Fibroblast of mammary gland (primary cell): ENCODE measurements at regions not wholly inside any gene's neighbourhood (a gene's known extent, or its start where the extent isn't known, plus 50 kb on each side); places are given as distances from the start of the nearest gene placed in this dataset.

Source experiments
- DNase-seq: peaks from one replicate; pipeline ENCODE4 v3.0.0-alpha.2; 2010; ENCODE audit warnings: low read depth
- H3K4me3 ChIP-seq: 2 replicates; pipeline ENCODE4 v1.5.1; 2011; ENCODE audit warnings: low read depth, mild to moderate bottlenecking, low read length, moderate library complexity; ENCODE audit not compliant: control insufficient read depth
- TF ChIP-seq, protein P1 (sequence below): conservative IDR thresholded peaks from 2 replicates; pipeline ENCODE4 v1.5.1; 2011; ENCODE audit warnings: low read depth, low read length, inconsistent platforms; ENCODE audit not compliant: control insufficient read depth, insufficient read depth

DNA sequence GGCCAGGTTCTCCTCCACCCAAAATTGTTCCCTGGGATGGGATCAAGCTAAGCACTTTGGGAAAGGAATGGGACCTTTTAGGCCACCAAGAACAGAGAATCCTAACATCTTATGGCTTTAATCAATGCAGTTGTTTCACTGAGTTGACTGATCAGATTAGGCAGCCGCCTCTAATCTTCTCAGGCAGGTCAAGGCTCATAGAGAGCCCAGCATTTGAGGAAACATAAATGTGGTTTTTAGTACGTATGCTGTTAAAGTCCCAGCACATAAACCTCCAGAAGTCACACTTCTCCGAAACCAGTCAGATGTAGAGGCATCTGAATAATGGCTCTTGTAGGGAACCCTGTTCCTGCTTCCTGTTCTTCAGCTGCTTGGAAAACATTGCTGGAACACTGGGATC, 99.5 kb upstream of the RMDN2 start:
- TF ChIP-seq, protein P1, sequence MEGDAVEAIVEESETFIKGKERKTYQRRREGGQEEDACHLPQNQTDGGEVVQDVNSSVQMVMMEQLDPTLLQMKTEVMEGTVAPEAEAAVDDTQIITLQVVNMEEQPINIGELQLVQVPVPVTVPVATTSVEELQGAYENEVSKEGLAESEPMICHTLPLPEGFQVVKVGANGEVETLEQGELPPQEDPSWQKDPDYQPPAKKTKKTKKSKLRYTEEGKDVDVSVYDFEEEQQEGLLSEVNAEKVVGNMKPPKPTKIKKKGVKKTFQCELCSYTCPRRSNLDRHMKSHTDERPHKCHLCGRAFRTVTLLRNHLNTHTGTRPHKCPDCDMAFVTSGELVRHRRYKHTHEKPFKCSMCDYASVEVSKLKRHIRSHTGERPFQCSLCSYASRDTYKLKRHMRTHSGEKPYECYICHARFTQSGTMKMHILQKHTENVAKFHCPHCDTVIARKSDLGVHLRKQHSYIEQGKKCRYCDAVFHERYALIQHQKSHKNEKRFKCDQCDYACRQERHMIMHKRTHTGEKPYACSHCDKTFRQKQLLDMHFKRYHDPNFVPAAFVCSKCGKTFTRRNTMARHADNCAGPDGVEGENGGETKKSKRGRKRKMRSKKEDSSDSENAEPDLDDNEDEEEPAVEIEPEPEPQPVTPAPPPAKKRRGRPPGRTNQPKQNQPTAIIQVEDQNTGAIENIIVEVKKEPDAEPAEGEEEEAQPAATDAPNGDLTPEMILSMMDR, result no peak
- DNase-seq, result no peak
- H3K4me3 ChIP-seq, result no peak overlapping the region

DNA sequence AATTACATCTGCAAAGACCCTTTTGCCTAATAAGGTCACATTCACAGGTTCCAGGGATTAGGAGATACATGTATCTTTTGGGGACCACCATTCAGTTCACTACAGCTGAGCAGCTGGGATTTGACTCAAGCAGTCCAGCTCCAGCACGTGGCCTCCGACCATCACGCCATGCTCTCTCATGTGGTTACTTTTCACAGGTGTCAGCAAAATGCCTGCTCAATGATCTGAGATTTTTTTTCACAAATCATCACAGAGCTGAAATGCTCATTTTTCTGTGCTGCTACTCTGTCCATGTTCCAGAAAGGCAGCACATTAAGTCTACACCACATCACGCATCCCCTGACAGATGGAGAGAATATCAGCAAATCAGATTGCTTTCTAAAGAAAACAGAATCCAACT, 98.5 kb upstream of the RMDN2 start:
- TF ChIP-seq, protein P1, result no peak
- no peak for DNase-seq
- H3K4me3 ChIP-seq, result no peak overlapping the region

DNA sequence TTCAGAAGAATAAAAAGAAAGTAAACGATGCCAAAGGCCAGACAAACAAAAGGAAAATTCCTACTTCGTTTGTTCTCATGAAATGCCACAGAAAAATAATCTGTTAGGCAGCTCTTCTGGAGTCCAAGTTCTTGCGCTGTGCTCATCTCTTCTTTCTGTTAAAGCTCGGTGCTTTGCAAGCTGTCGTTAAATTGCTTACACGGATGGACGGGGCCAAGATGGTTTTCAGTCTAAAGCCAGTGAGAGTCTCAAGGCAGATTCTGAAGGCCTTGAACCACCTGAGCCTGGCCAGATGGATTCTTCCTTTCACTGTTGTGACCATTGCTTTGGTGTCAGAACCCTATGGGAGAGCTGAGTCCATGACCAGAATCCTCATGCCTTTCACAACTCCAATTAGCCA, 97.6 kb upstream of the RMDN2 start:
- no peak for DNase-seq
- TF ChIP-seq, protein P1, result no peak
- H3K4me3 ChIP-seq, result no peak overlapping the region

DNA sequence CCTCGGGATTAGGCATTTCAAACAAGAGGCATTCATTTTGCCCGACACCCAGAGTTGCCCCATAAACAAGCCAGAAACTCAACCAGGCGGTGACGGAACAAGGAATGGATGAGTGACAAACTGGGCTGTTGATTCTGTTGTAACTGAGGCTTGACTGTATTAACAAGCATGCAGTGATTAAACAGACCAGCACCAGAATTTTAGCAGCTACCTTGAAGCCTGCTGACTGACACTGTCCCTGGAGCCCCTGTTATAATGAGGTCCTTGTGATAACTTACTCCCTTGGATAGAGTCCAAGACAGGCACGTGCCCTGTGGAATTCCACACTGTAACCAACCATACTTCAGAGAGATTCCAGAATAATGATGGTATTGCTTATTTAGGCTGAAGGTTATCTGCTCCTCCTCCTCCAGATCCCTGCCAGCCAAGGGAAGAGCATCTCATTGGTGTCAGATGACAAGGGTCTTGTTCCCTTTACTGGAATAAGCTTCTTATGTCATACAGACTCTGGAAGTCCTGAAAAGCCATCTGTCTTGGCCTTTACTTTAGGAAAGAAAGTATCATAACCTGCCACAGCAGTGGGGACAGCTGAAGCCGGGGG, 97.1 kb upstream of the RMDN2 start:
- TF ChIP-seq, protein P1, result no peak
- no peak overlapping the region for H3K4me3 ChIP-seq

DNA sequence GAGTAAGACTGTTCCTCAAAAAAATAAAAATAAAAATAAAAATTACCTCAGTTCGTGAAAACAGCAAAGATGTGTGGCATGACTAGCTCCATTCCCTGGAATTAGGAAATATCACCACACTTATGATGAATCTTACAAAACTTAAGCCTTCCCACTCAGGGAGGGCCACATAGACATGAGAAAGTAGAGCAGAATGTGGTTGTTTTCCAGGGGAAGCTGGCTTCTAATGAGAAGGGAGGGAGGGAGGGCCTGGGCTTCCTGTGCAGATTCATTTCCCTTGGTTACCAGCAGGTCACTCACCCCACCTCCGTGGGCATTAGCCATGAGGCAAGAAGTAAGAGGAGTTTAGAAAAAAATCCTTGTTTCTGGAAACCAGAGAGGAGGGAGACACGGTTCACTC, 95.9 kb upstream of the RMDN2 start:
- peak; percentile 97 for DNase-seq
- no peak overlapping the region for H3K4me3 ChIP-seq
- TF ChIP-seq, protein P1, result no peak

More for the DNA sequence above, 97.1 kb upstream of the RMDN2 start:
- DNase-seq, result peak; percentile 67

DNA sequence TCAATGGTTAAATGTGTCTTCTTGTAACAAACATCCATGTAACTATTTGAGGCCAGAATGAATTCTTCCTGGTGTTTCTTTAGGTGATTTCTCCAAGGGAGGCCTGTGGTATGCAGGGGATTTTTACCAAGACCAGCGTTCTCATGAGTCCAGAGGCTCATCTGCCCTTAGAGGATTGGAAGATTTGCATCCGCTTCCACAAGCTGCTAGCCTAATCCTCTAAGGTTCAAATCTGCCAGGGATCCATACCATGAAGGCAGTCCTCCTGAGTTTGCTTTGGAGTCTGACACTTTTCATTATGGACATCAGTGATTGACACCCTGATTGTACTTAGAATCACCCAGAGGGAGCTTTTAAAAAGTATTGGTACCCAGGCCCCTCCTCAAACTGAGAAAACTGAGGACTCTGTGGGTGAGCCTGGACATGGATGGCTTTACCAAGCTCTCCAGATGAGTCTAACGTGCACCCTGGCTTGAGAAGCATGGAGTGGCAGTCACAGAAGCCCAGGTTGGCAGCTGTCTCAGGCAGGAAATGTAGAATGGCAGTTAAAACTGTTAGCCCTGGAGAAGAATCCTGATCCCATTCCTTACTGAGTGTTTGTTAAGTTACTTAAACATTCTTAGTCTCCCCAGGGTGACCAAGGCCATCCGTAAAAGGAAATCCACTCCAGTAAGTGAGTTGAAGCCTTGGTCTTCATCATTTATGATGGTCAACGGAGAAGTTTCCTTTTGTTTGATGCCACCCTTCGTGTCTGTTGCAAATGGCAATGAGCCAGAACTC, 95.3 kb upstream of the RMDN2 start:
- DNase-seq, result no peak
- TF ChIP-seq, protein P1, result no peak
- no peak overlapping the region for H3K4me3 ChIP-seq
